ENCODE measurements at regions not wholly inside any gene's neighbourhood (a gene's known extent, or its start where the extent isn't known, plus 50 kb on each side); places are given as distances from the start of the nearest gene placed in this dataset.
"Not testable (repeated sequence)": the region's sequence is repeated elsewhere in the genome, so short reads cannot be mapped to it uniquely, and the experiment has no call there.

- WGBS, 3 donors = 13 to 16% (median 14%) methylated on average over 4 of the region's 4 CpGs
- H3K27me3 ChIP-seq; H3K9me3 ChIP-seq; H3K36me3 ChIP-seq; H3K4me1 ChIP-seq (ENCODE audit: insufficient read depth); H3K4me3 ChIP-seq: not testable (repeated sequence)
- peak overlapping the region in 1 of 2 donors; percentile 33 for H3K27ac ChIP-seq
- TF ChIP-seq CTCF (IDR thresholded peaks at IDR 0.05) = peak; percentile 46 to 70 (median 68)
- DNase-seq = peak in 1 of 5 donors; percentile 27
- intact Hi-C loops (cut with DNase I) = loop anchor here in 1 of 4 donors (10.0 kb wide), 1 partner anchor 693 kb away; no protein-coding TSS in a partner anchor
Observed at GRCh38 chr21:28051649-28052048, 941.0 kb downstream of the LTN1 start.

GRCh38 chr21:28035692-28036091, 957.0 kb downstream of the LTN1 start:
- H3K36me3 ChIP-seq; H3K9me3 ChIP-seq; H3K4me3 ChIP-seq; H3K27me3 ChIP-seq; DNase-seq; H3K27ac ChIP-seq; intact Hi-C loops (cut with DNase I); H3K4me1 ChIP-seq (ENCODE audit: insufficient read depth): not testable (repeated sequence)

- H3K36me3 ChIP-seq; intact Hi-C loops (cut with DNase I); H3K4me1 ChIP-seq (ENCODE audit: insufficient read depth); H3K4me3 ChIP-seq; DNase-seq; H3K9me3 ChIP-seq; H3K27me3 ChIP-seq; H3K27ac ChIP-seq: not testable (repeated sequence)
- 45 to 90% (median 81%) methylated on average over 2 of the region's 2 CpGs for WGBS, 3 donors
Observed at GRCh38 chr21:28034916-28035315, 957.8 kb downstream of the LTN1 start.

- H3K9me3 ChIP-seq; DNase-seq; H3K4me3 ChIP-seq; H3K27me3 ChIP-seq; H3K4me1 ChIP-seq (ENCODE audit: insufficient read depth); intact Hi-C loops (cut with DNase I); H3K36me3 ChIP-seq; H3K27ac ChIP-seq: not testable (repeated sequence)
- WGBS, 3 donors = 13 to 28% (median 26%) methylated on average over 4 of the region's 4 CpGs
Observed at GRCh38 chr21:28034334-28034733, 958.3 kb downstream of the LTN1 start.

GRCh38 chr21:28032652-28033051, 960.0 kb downstream of the LTN1 start:
- H3K4me3 ChIP-seq; H3K27me3 ChIP-seq; H3K4me1 ChIP-seq (ENCODE audit: insufficient read depth); H3K36me3 ChIP-seq; H3K9me3 ChIP-seq; intact Hi-C loops (cut with DNase I); H3K27ac ChIP-seq; DNase-seq: not testable (repeated sequence)
- 94 to 98% (median 96%) methylated on average over 1 of the region's 1 CpG for WGBS, 3 donors

- H3K27ac ChIP-seq; H3K9me3 ChIP-seq; DNase-seq; H3K4me1 ChIP-seq (ENCODE audit: insufficient read depth); intact Hi-C loops (cut with DNase I); H3K27me3 ChIP-seq; H3K4me3 ChIP-seq; H3K36me3 ChIP-seq: not testable (repeated sequence)
Observed at GRCh38 chr21:28031066-28031465, 961.6 kb downstream of the LTN1 start.

GRCh38 chr21:28025111-28025510, 967.6 kb downstream of the LTN1 start:
- Histone ChIP-seq H3K36me3 (no peaks in the 10 kb centered on the region), H3K4me1 (ENCODE audit: insufficient read depth) (no peaks in the 10 kb centered on the region), H3K4me3 (no peak overlapping the region), H3K27me3 (no peaks in the 10 kb centered on the region), H3K27ac (no peak overlapping the region), H3K9me3 (no peaks in the 10 kb centered on the region)
- TF ChIP-seq CTCF (IDR thresholded peaks at IDR 0.05) (no peak), POLR2A (IDR thresholded peaks at IDR 0.05) (no peak), EP300 (IDR thresholded peaks at IDR 0.05) (no peak)
- DNase-seq = no peak
- WGBS, 3 donors = 92 to 100% (median 96%) methylated on average over 1 of the region's 1 CpG
- intact Hi-C loops (cut with DNase I) = no loop called here
